Astrocyte of the cerebellum (primary cell): ENCODE measurements at regions not wholly inside any gene's neighbourhood (a gene's known extent, or its start where the extent isn't known, plus 50 kb on each side); places are given as distances from the start of the nearest gene placed in this dataset.

Experiments used
- DNase-seq: peaks from one replicate; pipeline ENCODE4 v3.0.0-alpha.2; 2011; ENCODE audit warnings: low read depth
- H3K4me3 ChIP-seq: 2 replicates; pipeline ENCODE4 v1.5.1; 2011; ENCODE audit warnings: mild to moderate bottlenecking, low read depth, low read length, moderate library complexity
- CTCF ChIP-seq: IDR thresholded peaks from 2 replicates; pipeline ENCODE4 v1.5.1; 2012; ENCODE audit warnings: low read length, low read depth, moderate library complexity, mild to moderate bottlenecking; ENCODE audit errors: missing control alignments
- in situ Hi-C: cut with HindIII; loops from 2 replicates; pipeline ENCODE4 v1.10.0; 2017; ENCODE audit warnings: low sequenced_read_pairs

- TF ChIP-seq CTCF: no peak
- DNase-seq: no peak
- no peak overlapping the region for H3K4me3 ChIP-seq
- in situ Hi-C loops: no loop called here
Measured at GRCh38 chr9:28699632-28700031, 1126.4 kb upstream of the C9orf72 start.

GRCh38 chr9:28707616-28708015 lies 1134.3 kb upstream of the C9orf72 start:
- in situ Hi-C loops: no loop called here
- H3K4me3 ChIP-seq: no peak overlapping the region
- DNase-seq: no peak
- no peak for TF ChIP-seq CTCF

GRCh38 chr9:28714188-28714587 lies 1140.9 kb upstream of the C9orf72 start:
- no peak overlapping the region for H3K4me3 ChIP-seq
- TF ChIP-seq CTCF: no peak
- in situ Hi-C loops: no loop called here
- DNase-seq: no peak

- no peak for TF ChIP-seq CTCF
- H3K4me3 ChIP-seq: no peak overlapping the region
- no peak for DNase-seq
- in situ Hi-C loops: no loop called here
Measured at GRCh38 chr9:28718226-28718625, 1144.9 kb upstream of the C9orf72 start.

GRCh38 chr9:28720746-28721145 lies 1147.5 kb upstream of the C9orf72 start:
- in situ Hi-C loops: no loop called here

GRCh38 chr9:28730111-28730510 lies 1156.8 kb upstream of the C9orf72 start:
- in situ Hi-C loops: no loop called here
- no peak overlapping the region for H3K4me3 ChIP-seq
- no peak for DNase-seq
- TF ChIP-seq CTCF: no peak

More at GRCh38 chr9:28720746-28721145, 1147.5 kb upstream of the C9orf72 start:
- H3K4me3 ChIP-seq: no peak overlapping the region
- no peak for DNase-seq
- no peak for TF ChIP-seq CTCF
